Activated T-helper 1 cell treated with anti-CD3 and anti-CD28 coated beads, Interleukin-12 subunit alpha, Interleukin-12 subunit beta, Interleukin-2, Interleukin-4 antibody, amounts not matched to agents 30 ng/mL and 10 ng/mL and 1 ng/mL, durations not matched to agents 14 hours and 24 hours and 36 hours (primary cell): ENCODE measurements at regions not wholly inside any gene's neighbourhood (a gene's known extent, or its start where the extent isn't known, plus 50 kb on each side); places are given as distances from the start of the nearest gene placed in this dataset.
"Not testable (repeated sequence)": the region's sequence is repeated elsewhere in the genome, so short reads cannot be mapped to it uniquely, and the experiment has no call there.

Source experiments
- DNase-seq: peaks from one replicate; pipeline ENCODE4 v3.0.0; 2021; ENCODE audit warnings: low spot score
- H3K27ac Mint-ChIP-seq: one replicate; pipeline ENCODE4 v1.8.0; 2021; ENCODE audit warnings: mild to moderate bottlenecking, mixed read lengths
- H3K27me3 Mint-ChIP-seq: one replicate; pipeline ENCODE4 v1.8.0; 2022; ENCODE audit warnings: mild to moderate bottlenecking, moderate library complexity, mixed read lengths; ENCODE audit not compliant: insufficient read depth
- H3K36me3 Mint-ChIP-seq: one replicate; pipeline ENCODE4 v1.8.0; 2021; ENCODE audit warnings: low read depth, mixed read lengths
- H3K4me1 Mint-ChIP-seq: one replicate; pipeline ENCODE4 v1.8.0; 2021; ENCODE audit warnings: low read depth, mixed read lengths
- H3K4me3 Mint-ChIP-seq: one replicate; pipeline ENCODE4 v1.8.0; 2021; ENCODE audit warnings: mild to moderate bottlenecking, moderate library complexity, mixed read lengths
- H3K9me3 Mint-ChIP-seq: one replicate; pipeline ENCODE4 v1.8.0; 2021; ENCODE audit warnings: mixed read lengths
- intact Hi-C: fragments of 100-400 bp; cut with micrococcal nuclease; formaldehyde crosslinking; loops from one replicate; pipeline ENCODE4 v1.15.1; 2024

DNA sequence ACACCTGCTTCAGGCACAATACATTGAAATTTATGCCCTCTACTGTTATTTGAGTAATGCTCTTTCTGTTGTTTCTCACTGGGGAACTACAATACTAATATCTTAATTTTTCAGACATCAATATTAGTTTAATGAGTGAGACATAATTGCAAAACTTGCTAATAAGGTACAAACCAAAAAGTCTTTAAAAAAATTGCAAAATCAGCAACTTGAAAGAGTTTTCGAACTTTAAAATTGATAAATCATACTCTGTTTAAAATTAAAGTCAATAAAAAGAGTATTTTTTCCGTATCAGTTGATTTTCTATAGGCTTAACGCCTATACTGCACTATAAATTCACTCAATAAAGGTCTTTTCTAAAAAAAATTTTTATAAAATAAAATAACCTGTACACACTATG lies 1735.9 kb upstream of the SEL1L start:
- Mint-ChIP-seq H3K4me3 (no peak overlapping the region), H3K9me3 (peaks cover 10% of the 10 kb centered on the region), H3K36me3 (no peaks in the 10 kb centered on the region), H3K27me3 (no peaks in the 10 kb centered on the region), H3K4me1 (no peaks in the 10 kb centered on the region), H3K27ac (no peak overlapping the region)
- intact Hi-C loops = no loop called here
- DNase-seq = no peak

DNA sequence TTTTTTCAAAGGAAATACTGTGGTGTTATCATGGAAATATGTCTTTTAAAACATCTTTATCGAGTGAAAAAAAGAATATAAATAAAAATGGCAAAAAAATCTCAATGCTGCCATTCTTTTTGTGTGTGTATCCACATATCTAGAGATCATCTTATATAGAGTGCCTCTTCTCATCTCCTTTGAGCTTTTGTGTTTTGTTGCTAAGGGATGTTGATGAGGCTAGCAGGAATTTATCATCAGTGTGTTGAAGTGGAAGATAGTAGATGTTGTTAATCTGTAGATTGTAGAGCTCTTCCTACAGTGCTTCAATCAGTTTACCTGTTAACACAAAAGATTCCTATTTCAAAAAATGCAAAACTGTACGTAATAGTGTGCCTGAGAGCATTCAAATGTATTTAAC lies 1738.0 kb upstream of the SEL1L start:
- intact Hi-C loops = no loop called here
- DNase-seq = no peak
- H3K27me3 Mint-ChIP-seq = no peaks in the 10 kb centered on the region
- H3K4me3 Mint-ChIP-seq = no peak overlapping the region
- H3K9me3 Mint-ChIP-seq = peaks cover 13% of the 10 kb centered on the region
- no peak overlapping the region for H3K27ac Mint-ChIP-seq
- H3K4me1 Mint-ChIP-seq = no peaks in the 10 kb centered on the region
- no peaks in the 10 kb centered on the region for H3K36me3 Mint-ChIP-seq

DNA sequence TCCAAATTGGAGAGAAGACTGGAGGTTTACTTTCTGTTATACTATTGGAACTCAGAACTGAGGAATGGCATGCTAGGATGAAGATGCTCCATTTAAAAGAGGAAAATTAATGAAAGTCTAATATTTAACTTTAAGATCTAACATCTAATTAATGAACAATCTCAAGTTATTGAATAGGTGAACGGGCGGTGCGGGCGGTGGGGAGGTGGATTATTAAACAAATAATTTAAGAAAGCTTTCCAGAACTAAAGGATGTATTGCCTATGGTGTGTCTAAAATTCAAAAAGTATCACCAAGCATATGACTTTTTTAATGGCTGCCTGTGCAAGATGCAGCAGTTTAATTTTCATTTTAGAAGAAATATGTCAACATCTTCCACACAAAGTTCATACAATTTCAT lies 1747.1 kb upstream of the SEL1L start:
- Mint-ChIP-seq H3K27ac (no peak overlapping the region), H3K27me3 (no peaks in the 10 kb centered on the region), H3K4me1 (no peaks in the 10 kb centered on the region), H3K36me3 (no peaks in the 10 kb centered on the region), H3K4me3 (no peak overlapping the region), H3K9me3 (peaks cover 13% of the 10 kb centered on the region)
- intact Hi-C loops = no loop called here
- DNase-seq = no peak

DNA sequence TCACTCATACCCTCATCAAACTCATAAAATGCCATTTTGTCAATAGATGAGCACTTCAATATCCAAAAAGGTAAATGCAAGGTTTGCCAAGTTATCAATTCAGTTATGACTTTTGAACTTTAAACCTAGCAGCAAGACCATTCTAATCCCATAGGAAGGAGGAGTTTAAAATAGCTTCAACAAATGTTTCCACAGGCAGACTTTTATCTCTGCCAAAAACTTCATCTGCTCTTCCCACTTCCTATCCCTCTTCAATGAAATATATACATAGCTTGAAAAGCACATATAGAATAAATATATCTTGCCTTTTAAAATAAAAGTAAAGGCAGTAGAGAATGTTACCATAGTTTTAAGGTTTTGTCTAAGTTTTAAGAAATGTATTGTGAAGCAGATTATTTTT lies 1749.1 kb upstream of the SEL1L start:
- no peaks in the 10 kb centered on the region for H3K4me1 Mint-ChIP-seq
- no peak for DNase-seq
- no peaks in the 10 kb centered on the region for H3K27me3 Mint-ChIP-seq
- no peak overlapping the region for H3K4me3 Mint-ChIP-seq
- intact Hi-C loops = no loop called here
- H3K9me3 Mint-ChIP-seq = peaks cover 9% of the 10 kb centered on the region
- no peak overlapping the region for H3K27ac Mint-ChIP-seq
- H3K36me3 Mint-ChIP-seq = no peaks in the 10 kb centered on the region

DNA sequence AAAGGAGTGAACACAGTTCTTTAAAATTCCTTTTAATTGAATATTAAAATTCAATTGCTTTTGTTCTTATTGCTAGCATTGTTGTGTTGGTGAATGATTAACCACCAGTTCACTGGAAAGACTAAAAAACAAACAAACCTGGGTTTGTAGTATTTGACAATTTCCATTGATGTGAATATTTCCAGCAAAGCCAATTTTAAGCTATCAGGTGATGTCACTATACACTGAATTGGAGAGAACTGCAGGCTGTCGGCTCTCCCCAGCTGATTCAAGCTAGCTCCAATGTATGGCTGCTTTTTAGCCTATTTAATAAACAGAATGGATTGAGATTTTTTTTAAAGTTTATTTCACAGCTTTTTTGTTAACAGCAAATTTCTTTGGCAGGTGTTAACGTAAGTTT lies 1753.6 kb upstream of the SEL1L start:
- intact Hi-C loops = no loop called here
- no peak overlapping the region for H3K27ac Mint-ChIP-seq
- H3K9me3 Mint-ChIP-seq = peaks cover 7% of the 10 kb centered on the region
- no peaks in the 10 kb centered on the region for H3K36me3 Mint-ChIP-seq
- no peaks in the 10 kb centered on the region for H3K4me1 Mint-ChIP-seq
- H3K4me3 Mint-ChIP-seq = no peak overlapping the region
- DNase-seq = no peak
- H3K27me3 Mint-ChIP-seq = no peaks in the 10 kb centered on the region

DNA sequence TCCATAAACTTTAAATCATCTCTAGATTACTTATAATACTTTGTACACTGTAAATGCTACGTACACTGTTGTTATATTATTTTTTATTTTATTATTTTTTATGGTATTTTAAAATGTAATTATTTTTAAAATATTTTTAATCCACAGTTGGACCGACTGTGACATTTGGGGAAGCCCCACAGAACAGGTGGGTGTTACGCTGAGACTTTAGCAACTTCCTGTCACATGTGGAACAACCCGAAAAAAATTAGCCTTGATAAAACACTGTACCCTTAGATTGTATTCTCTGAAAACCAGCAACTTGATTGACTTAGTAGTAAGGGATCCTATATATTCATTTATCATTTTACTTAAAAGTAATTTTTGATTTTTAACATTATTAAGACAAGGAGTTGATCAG lies 1755.7 kb upstream of the SEL1L start:
- no peaks in the 10 kb centered on the region for H3K4me1 Mint-ChIP-seq
- intact Hi-C loops = no loop called here
- H3K4me3 Mint-ChIP-seq = no peak overlapping the region
- H3K9me3 Mint-ChIP-seq = peaks cover 10% of the 10 kb centered on the region
- no peaks in the 10 kb centered on the region for H3K27me3 Mint-ChIP-seq
- H3K27ac Mint-ChIP-seq = no peak overlapping the region
- DNase-seq = no peak
- H3K36me3 Mint-ChIP-seq = no peaks in the 10 kb centered on the region

DNA sequence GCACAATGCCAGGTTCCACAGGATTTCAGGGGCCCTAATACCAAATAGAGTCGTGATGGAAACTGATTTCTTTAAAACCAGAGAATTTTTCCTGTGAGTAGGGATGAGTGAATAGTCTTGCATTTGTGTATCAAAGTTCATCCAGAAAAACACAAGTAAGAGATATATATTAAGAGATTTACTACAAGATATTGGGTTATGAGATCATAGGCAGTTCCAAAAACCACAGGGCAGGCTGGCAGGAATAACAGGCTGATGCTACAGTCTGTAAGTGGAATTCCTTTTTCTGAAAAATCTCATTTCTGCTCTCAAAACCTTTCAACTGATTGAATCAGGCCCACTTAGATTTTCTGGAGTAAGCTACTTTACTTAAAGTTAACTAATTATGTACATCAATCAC lies 1756.2 kb upstream of the SEL1L start:
- Mint-ChIP-seq H3K4me3 (no peak overlapping the region), H3K27ac (no peak overlapping the region), H3K36me3 (no peaks in the 10 kb centered on the region), H3K27me3 (no peaks in the 10 kb centered on the region), H3K9me3 (peaks cover 10% of the 10 kb centered on the region), H3K4me1 (no peaks in the 10 kb centered on the region)
- no peak for DNase-seq
- intact Hi-C loops = no loop called here

DNA sequence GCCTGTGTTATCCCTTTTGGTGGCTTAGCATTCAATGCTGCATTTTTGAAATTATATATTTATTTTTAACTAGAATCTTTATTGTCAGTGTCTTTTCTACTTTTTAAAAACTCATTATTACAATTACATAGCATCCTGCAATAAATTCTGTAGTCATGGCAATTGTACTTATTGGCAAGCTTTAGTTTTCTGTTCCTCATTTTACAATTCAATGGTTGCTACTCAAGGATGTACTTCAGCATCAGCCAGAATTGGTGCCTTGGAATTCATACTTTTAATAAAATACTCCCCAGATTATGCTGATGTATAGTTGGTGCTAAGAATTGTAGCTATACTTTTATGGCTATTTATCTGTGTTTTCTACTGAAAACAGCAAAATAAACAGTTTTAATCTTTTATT lies 1756.8 kb upstream of the SEL1L start:
- Mint-ChIP-seq H3K4me1 (no peaks in the 10 kb centered on the region), H3K27me3 (no peaks in the 10 kb centered on the region), H3K36me3 (no peaks in the 10 kb centered on the region), H3K9me3 (peaks cover 10% of the 10 kb centered on the region), H3K4me3 (no peak overlapping the region), H3K27ac (no peak overlapping the region)
- intact Hi-C loops = no loop called here
- DNase-seq = no peak

DNA sequence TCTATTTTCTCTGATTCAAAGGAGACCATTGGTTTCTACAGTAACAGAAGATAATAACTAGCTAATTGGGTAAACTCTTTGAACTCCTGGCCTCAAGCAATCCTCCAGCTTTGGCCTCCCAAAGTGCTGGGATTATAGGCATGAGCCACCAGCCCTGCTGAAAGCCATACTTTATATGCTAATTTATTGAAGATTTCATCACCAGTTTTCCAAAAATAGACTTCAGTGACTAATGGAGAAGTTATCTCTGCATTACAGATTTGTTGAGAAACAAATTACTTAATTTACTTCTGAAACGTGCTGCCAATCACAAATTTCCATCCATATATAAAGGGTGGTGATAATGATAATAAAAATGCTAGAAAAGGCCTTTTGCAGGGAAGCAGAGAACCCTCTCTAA lies 1758.1 kb upstream of the SEL1L start:
- Mint-ChIP-seq H3K27me3 (no peaks in the 10 kb centered on the region), H3K4me3 (no peak overlapping the region), H3K36me3 (no peaks in the 10 kb centered on the region), H3K4me1 (no peaks in the 10 kb centered on the region), H3K27ac (no peak overlapping the region), H3K9me3 (peaks cover 14% of the 10 kb centered on the region)
- DNase-seq = no peak
- intact Hi-C loops = no loop called here

DNA sequence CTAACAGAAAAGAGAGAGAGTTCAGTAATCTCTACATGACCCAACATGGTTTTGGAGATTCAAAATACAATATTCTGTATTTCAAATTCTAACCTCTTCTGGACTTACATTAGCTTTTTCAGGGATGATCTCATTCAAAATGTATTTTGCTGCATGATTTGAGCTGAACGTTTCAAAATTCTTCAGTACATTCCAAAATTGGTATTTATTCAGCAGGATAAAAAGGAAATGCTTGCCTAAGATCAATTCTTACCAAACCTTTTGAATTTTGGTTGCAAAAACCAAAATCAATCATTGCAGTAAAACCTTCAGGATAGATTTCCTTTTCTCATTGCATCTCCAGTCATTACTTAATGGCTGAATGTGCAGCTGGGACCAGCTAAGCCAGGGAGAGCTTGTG lies 1761.3 kb upstream of the SEL1L start:
- peaks cover 9% of the 10 kb centered on the region for H3K9me3 Mint-ChIP-seq
- DNase-seq = no peak
- H3K4me3 Mint-ChIP-seq = no peak overlapping the region
- H3K27me3 Mint-ChIP-seq = no peaks in the 10 kb centered on the region
- intact Hi-C loops = no loop called here
- H3K36me3 Mint-ChIP-seq = no peaks in the 10 kb centered on the region
- no peaks in the 10 kb centered on the region for H3K4me1 Mint-ChIP-seq
- no peak overlapping the region for H3K27ac Mint-ChIP-seq

DNA sequence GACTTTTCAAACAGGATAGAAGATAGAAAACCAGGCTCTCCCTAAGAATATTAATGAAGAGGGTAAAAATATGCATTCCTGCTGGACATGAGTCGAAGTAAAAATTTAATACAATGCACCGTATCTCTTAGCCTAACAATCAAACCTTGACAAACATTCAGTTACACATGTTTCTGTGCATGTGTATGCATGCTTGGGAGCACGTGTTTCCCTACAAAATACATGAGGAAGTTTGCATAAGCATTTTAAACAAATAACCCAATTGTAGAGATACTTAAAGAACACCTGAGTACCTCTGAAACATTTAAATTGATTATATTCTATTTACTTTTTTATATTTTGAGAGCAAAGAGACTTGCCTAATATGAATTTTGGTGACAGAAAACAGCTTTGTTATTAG lies 1763.7 kb upstream of the SEL1L start:
- H3K27me3 Mint-ChIP-seq = no peaks in the 10 kb centered on the region
- H3K9me3 Mint-ChIP-seq = peaks cover 9% of the 10 kb centered on the region
- H3K27ac Mint-ChIP-seq = no peak overlapping the region
- H3K4me3 Mint-ChIP-seq = no peak overlapping the region
- no peak for DNase-seq
- no peaks in the 10 kb centered on the region for H3K4me1 Mint-ChIP-seq
- H3K36me3 Mint-ChIP-seq = no peaks in the 10 kb centered on the region
- intact Hi-C loops = no loop called here

DNA sequence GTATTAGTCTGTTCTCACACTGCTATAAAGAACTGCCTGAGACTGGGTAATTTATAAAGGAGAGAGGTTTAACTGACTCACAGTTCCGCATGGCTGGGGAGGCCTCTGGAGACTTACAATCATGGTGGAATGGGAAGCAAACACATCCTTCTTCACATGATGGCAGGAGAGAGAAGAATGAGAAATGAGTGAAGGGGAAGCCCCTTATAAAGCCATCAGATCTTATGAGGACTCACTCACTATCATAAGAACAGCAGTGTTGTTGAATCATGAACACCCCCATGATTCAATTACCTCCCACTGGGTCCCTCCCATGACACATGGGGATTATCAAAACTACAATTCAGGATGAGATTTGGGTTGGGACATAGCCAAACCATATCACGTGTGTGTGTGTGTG lies 1764.4 kb upstream of the SEL1L start:
- H3K27ac Mint-ChIP-seq = not testable (repeated sequence)

DNA sequence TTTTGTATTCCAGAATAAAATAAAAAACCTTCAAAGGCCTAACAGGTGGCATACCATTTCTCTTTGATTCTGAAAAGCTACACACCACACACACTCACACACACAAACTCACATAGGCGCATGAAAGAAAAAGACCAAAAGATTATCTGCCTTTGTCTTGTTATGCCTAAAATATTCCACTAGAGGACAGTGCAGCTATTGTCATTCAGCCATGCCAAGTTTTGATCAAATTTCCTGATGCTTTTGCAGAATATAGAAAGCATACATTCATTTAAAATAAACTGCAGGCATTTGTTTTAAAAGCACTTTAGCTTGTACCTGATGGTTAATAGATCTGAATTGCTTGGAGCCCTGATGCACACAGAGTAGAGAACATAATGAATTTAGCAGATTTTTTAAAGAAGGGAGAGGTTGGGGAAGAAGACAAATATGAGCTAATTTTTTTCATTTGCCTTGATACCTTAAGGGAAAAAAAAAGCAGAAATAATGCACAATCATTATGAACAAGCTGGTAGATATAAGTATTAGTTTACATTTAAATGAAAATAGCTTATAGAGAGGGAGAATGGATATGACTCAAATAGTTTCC lies 1766.9 kb upstream of the SEL1L start:
- no peak for DNase-seq
- Mint-ChIP-seq H3K36me3 (no peaks in the 10 kb centered on the region), H3K27me3 (no peaks in the 10 kb centered on the region), H3K4me1 (no peaks in the 10 kb centered on the region), H3K27ac (no peak overlapping the region), H3K9me3 (peaks cover 6% of the 10 kb centered on the region), H3K4me3 (no peak overlapping the region)
- intact Hi-C loops = no loop called here

More for the DNA sequence above, 1764.4 kb upstream of the SEL1L start:
- H3K4me3 Mint-ChIP-seq, intact Hi-C loops, DNase-seq, H3K27me3 Mint-ChIP-seq, H3K4me1 Mint-ChIP-seq, H3K9me3 Mint-ChIP-seq, H3K36me3 Mint-ChIP-seq: not testable (repeated sequence)

DNA sequence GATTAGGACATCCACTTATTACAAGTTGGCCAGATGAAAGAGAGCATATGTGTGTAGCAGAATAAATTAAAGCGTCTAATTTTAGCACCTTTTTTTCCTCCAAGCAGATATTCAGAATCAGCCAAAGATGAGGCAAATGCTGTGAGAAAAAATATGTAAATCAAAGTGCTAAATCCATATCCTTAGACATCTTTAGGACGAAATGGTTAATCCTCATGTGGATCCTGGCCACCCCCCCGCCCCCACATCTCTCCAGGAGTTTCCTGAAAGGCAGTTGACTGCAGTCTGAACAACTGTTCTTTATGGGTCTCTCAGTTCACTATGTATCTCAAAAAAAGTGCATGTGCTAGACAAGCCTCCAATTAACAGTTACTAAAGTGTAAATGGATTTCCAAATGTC lies 1768.1 kb upstream of the SEL1L start:
- Mint-ChIP-seq H3K36me3 (no peaks in the 10 kb centered on the region), H3K4me3 (no peak overlapping the region), H3K4me1 (no peaks in the 10 kb centered on the region), H3K27me3 (no peaks in the 10 kb centered on the region), H3K27ac (no peak overlapping the region), H3K9me3 (no peaks in the 10 kb centered on the region)
- intact Hi-C loops = no loop called here
- no peak for DNase-seq
